ENCODE measurements at regions not wholly inside any gene's neighbourhood (a gene's known extent, or its start where the extent isn't known, plus 50 kb on each side); places are given as distances from the start of the nearest gene placed in this dataset.

GRCh38 chr2:235383272-235383843 lies 110.5 kb upstream of the AGAP1 start:
- peaks cover 22% of the 10 kb centered on the region for H3K4me1 Mint-ChIP-seq
- H3F3A ChIP-seq (replicated peaks; ENCODE audit: low read depth) = no peaks in the 10 kb centered on the region; the same call in 1 of the 2 replicates
- H3K27me3 Mint-ChIP-seq (ENCODE audit: insufficient read depth, low read depth, poor library complexity) = no peaks in the 10 kb centered on the region
- H3K4me3 Mint-ChIP-seq = no peak overlapping the region
- H3K9me3 Mint-ChIP-seq = peaks cover 2% of the 10 kb centered on the region; the same call in 1 of the 3 replicates
- no peak overlapping the region; the same call in 1 of the 2 replicates for H3K27ac Mint-ChIP-seq
- H2AFZ ChIP-seq = no peak overlapping the region
- H3K27me3 ChIP-seq (ENCODE audit: insufficient read depth) = no peaks in the 10 kb centered on the region
- H3K9me2 ChIP-seq (ENCODE audit: insufficient read depth) = no peaks in the 10 kb centered on the region
- H3K36me3 ChIP-seq (ENCODE audit: insufficient read depth) = no peaks in the 10 kb centered on the region
- no peak overlapping the region for H3K27ac ChIP-seq (ENCODE audit: low read depth)
- no peaks in the 10 kb centered on the region for H3K36me3 Mint-ChIP-seq (ENCODE audit: low read depth)
- no peak overlapping the region for H3K4me2 ChIP-seq
- TF ChIP-seq ZNF462 (CRISPR knock-in tag; IDR thresholded peaks at IDR 0.05) (no peak), ZNF331 (CRISPR knock-in tag; IDR thresholded peaks at IDR 0.05; ENCODE audit: low read depth) (no peak), CTCF (conservative IDR thresholded peaks at IDR 0.05; ENCODE audit: low read depth in 2 of 2) (no peak), POLR2AphosphoS5 (IDR thresholded peaks at IDR 0.05; ENCODE audit: low read depth) (no peak), STAT1 (IDR thresholded peaks at IDR 0.05; ENCODE audit: unreplicated experiment) (no peak), ZNF114 (CRISPR knock-in tag; IDR thresholded peaks at IDR 0.05) (no peak), EZH2phosphoT487 (IDR thresholded peaks at IDR 0.05; ENCODE audit: unreplicated experiment) (no peak), NANOG (IDR thresholded peaks at IDR 0.05; ENCODE audit: borderline replicate concordance) (no peak), EZH2 (IDR thresholded peaks at IDR 0.05; ENCODE audit: low read depth, unreplicated experiment) (no peak), JUNB (IDR thresholded peaks at IDR 0.05; ENCODE audit: unreplicated experiment) (no peak), CREB1 (CRISPR knock-in tag; IDR thresholded peaks at IDR 0.05; ENCODE audit: low read depth) (no peak), ETS1 (IDR thresholded peaks at IDR 0.05) (no peak), REST (IDR thresholded peaks at IDR 0.05; ENCODE audit: unreplicated experiment) (no peak)
- H3K79me2 ChIP-seq (replicated peaks; ENCODE audit: insufficient read depth) = no peaks in the 10 kb centered on the region
- no peak overlapping the region for H3K4me3 ChIP-seq
- ATAC-seq = no peak
- no peaks in the 10 kb centered on the region for H4K20me1 ChIP-seq (replicated peaks; ENCODE audit: insufficient read depth)
- no peak for DNase-seq (ENCODE audit: low spot score)
- H3K4me1 ChIP-seq (ENCODE audit: insufficient read depth) = peaks cover 5% of the 10 kb centered on the region; the same call in 1 of the 2 replicates

All from GM23338 (cell line).